SK-N-SH (cell line): ENCODE measurements at regions not wholly inside any gene's neighbourhood (a gene's known extent, or its start where the extent isn't known, plus 50 kb on each side); places are given as distances from the start of the nearest gene placed in this dataset.
"Not testable (repeated sequence)": the region's sequence is repeated elsewhere in the genome, so short reads cannot be mapped to it uniquely, and the experiment has no call there.

ENCODE experiments used
- CTCF ChIP-seq: fragments of 200-600 bp; sonication (generic); IDR thresholded peaks from 2 replicates; pipeline ENCODE4 v1.6.1; 2017; ENCODE audit warnings: antibody characterized with exemption, mild to moderate bottlenecking, moderate library complexity
- MAX ChIP-seq: IDR thresholded peaks from 2 replicates; pipeline ENCODE4 v1.4.0; 2012; ENCODE audit warnings: low read depth
- MEF2A ChIP-seq: IDR thresholded peaks from 2 replicates; pipeline ENCODE4 v1.4.0; 2012; ENCODE audit warnings: low read depth, borderline replicate concordance
- MXI1 ChIP-seq: IDR thresholded peaks from 2 replicates; pipeline ENCODE4 v1.6.1; 2012; ENCODE audit warnings: mild to moderate bottlenecking, low read depth, low read length, improper control_type of control experiment
- POLR2AphosphoS5 ChIP-seq: IDR thresholded peaks from 2 replicates; pipeline ENCODE4 v1.6.1; 2012; ENCODE audit warnings: low read depth, low read length
- RAD21 ChIP-seq: IDR thresholded peaks from 2 replicates; pipeline ENCODE4 v1.6.1; 2012; ENCODE audit warnings: mild to moderate bottlenecking, low read length
- RCOR1 ChIP-seq: fragments of 150-350 bp; IDR thresholded peaks from 2 replicates; pipeline ENCODE4 v1.6.1; 2017; ENCODE audit warnings: antibody characterized with exemption, low read length
- REST ChIP-seq: IDR thresholded peaks from 2 replicates; pipeline ENCODE4 v1.6.1; 2012; ENCODE audit warnings: mild to moderate bottlenecking, low read depth, low read length, moderate library complexity
- SMC3 ChIP-seq: IDR thresholded peaks from 2 replicates; pipeline ENCODE4 v1.6.1; 2012; ENCODE audit warnings: low read depth, low read length, improper control_type of control experiment
- TAF1 ChIP-seq: IDR thresholded peaks from 2 replicates; pipeline ENCODE4 v1.6.1; 2012; ENCODE audit warnings: low read depth, mild to moderate bottlenecking, low read length, moderate library complexity, borderline replicate concordance
- TCF12 ChIP-seq: IDR thresholded peaks from 2 replicates; pipeline ENCODE4 v1.4.0; 2012
- USF1 ChIP-seq: IDR thresholded peaks from 2 replicates; pipeline ENCODE4 v1.4.0; 2012; ENCODE audit warnings: low read depth, borderline replicate concordance
- YY1 ChIP-seq: IDR thresholded peaks from 2 replicates; pipeline ENCODE4 v1.4.0; 2012; ENCODE audit warnings: low read depth, mild to moderate bottlenecking

GRCh38 chr2:66648081-66648480, 213.2 kb downstream of the MEIS1 start:
- not testable (repeated sequence) for TF ChIP-seq SMC3, MXI1, MAX, CTCF, RCOR1, TCF12, REST, RAD21, MEF2A, YY1, POLR2AphosphoS5, USF1, TAF1
